OCI-LY1 (cell line): ENCODE measurements at regions not wholly inside any gene's neighbourhood (a gene's known extent, or its start where the extent isn't known, plus 50 kb on each side); places are given as distances from the start of the nearest gene placed in this dataset.

Source experiments
- H2AFZ ChIP-seq: fragments of 200-600 bp; sonication (generic), shearing (Covaris generic); 2 replicates; pipeline ENCODE4 v1.6.0; 2014; ENCODE audit warnings: antibody characterized with exemption, mild to moderate bottlenecking, low read length
- H3F3A ChIP-seq: fragments of 200-600 bp; sonication (generic), shearing (Covaris generic); 2 replicates; pipeline ENCODE4 v1.6.0; 2014; ENCODE audit warnings: mild to moderate bottlenecking, antibody characterized with exemption, low read length, moderate library complexity; ENCODE audit not compliant: insufficient read depth
- H3K27ac ChIP-seq: fragments of 200-600 bp; sonication (generic); 2 replicates; pipeline ENCODE4 v1.5.1; 2014; ENCODE audit warnings: low read length, mixed run types, mild to moderate bottlenecking, low read depth; ENCODE audit not compliant: poor library complexity, severe bottlenecking
- H3K27me3 ChIP-seq: fragments of 200-600 bp; sonication (generic); 2 replicates; pipeline ENCODE4 v1.6.0; 2014; ENCODE audit warnings: antibody characterized with exemption, mild to moderate bottlenecking, low read length, moderate library complexity; ENCODE audit not compliant: insufficient read depth
- H3K36me3 ChIP-seq: fragments of 200-600 bp; sonication (generic); 2 replicates; pipeline ENCODE4 v1.6.1; 2014; ENCODE audit warnings: mild to moderate bottlenecking, antibody characterized with exemption, low read length, moderate library complexity, mixed read lengths; ENCODE audit not compliant: insufficient read depth
- H3K4me1 ChIP-seq: fragments of 200-600 bp; sonication (generic); 2 replicates; pipeline ENCODE4 v1.5.1; 2014; ENCODE audit warnings: mild to moderate bottlenecking, low read length, moderate library complexity; ENCODE audit not compliant: insufficient read depth, severe bottlenecking
- H3K4me2 ChIP-seq: fragments of 200-600 bp; sonication (generic), shearing (Covaris generic); 2 replicates; pipeline ENCODE4 v1.6.1; 2014; ENCODE audit warnings: low read length
- H3K4me3 ChIP-seq: fragments of 200-600 bp; sonication (generic); 2 replicates; pipeline ENCODE4 v1.5.1; 2014; ENCODE audit warnings: low read length, low read depth, mild to moderate bottlenecking, mixed read lengths; ENCODE audit not compliant: poor library complexity, severe bottlenecking
- H3K79me2 ChIP-seq: fragments of 200-600 bp; shearing (Covaris generic); 2 replicates; pipeline ENCODE4 v1.6.1; 2016; ENCODE audit warnings: mixed run types, low read length, mixed read lengths; ENCODE audit not compliant: insufficient read depth
- H3K9ac ChIP-seq: fragments of 200-600 bp; sonication (generic), shearing (Covaris generic); 2 replicates; pipeline ENCODE4 v1.6.1; 2014; ENCODE audit warnings: mild to moderate bottlenecking, low read length, mixed read lengths
- H3K9me2 ChIP-seq: fragments of 200-600 bp; sonication (generic), shearing (Covaris generic); 2 replicates; pipeline ENCODE4 v1.6.1; 2014; ENCODE audit warnings: low read depth, mild to moderate bottlenecking, low read length, mixed read lengths
- H3K9me3 ChIP-seq: fragments of 200-600 bp; shearing (Covaris generic); 2 replicates; pipeline ENCODE4 v1.6.1; 2014; ENCODE audit warnings: low read length, mixed read lengths
- H4K20me1 ChIP-seq: fragments of 200-600 bp; sonication (generic), shearing (Covaris generic); 2 replicates; pipeline ENCODE4 v1.6.0; 2016; ENCODE audit warnings: mild to moderate bottlenecking, low read length; ENCODE audit not compliant: insufficient read depth
- EZH2 ChIP-seq: fragments of 200-600 bp; sonication (generic), shearing (Covaris generic); IDR thresholded peaks from 2 replicates; pipeline ENCODE4 v1.8.0; 2017; ENCODE audit warnings: borderline replicate concordance, mixed run types, mild to moderate bottlenecking, antibody characterized with exemption, low read length, moderate library complexity, mixed read lengths
- TF ChIP-seq, protein P1 (sequence below): fragments of 200-600 bp; sonication (generic), shearing (Covaris generic); IDR thresholded peaks from 2 replicates; pipeline ENCODE4 v1.5.1; 2017; ENCODE audit warnings: mild to moderate bottlenecking, antibody characterized with exemption, low read length, moderate library complexity, mixed read lengths

- H3K4me1 ChIP-seq, result no peaks in the 10 kb centered on the region
- H3K79me2 ChIP-seq, result no peaks in the 10 kb centered on the region
- no peaks in the 10 kb centered on the region for H3K9me3 ChIP-seq
- no peak overlapping the region for H3K27ac ChIP-seq
- H3K4me3 ChIP-seq, result no peak overlapping the region
- no peak overlapping the region for H3K9ac ChIP-seq
- no peaks in the 10 kb centered on the region for H3K9me2 ChIP-seq
- H3K27me3 ChIP-seq, result no peaks in the 10 kb centered on the region; the same call in 1 of the 2 replicates
- H4K20me1 ChIP-seq, result no peaks in the 10 kb centered on the region
- H3F3A ChIP-seq, result no peaks in the 10 kb centered on the region
- no peaks in the 10 kb centered on the region for H3K36me3 ChIP-seq
- no peak for TF ChIP-seq EZH2
- TF ChIP-seq, protein P1, sequence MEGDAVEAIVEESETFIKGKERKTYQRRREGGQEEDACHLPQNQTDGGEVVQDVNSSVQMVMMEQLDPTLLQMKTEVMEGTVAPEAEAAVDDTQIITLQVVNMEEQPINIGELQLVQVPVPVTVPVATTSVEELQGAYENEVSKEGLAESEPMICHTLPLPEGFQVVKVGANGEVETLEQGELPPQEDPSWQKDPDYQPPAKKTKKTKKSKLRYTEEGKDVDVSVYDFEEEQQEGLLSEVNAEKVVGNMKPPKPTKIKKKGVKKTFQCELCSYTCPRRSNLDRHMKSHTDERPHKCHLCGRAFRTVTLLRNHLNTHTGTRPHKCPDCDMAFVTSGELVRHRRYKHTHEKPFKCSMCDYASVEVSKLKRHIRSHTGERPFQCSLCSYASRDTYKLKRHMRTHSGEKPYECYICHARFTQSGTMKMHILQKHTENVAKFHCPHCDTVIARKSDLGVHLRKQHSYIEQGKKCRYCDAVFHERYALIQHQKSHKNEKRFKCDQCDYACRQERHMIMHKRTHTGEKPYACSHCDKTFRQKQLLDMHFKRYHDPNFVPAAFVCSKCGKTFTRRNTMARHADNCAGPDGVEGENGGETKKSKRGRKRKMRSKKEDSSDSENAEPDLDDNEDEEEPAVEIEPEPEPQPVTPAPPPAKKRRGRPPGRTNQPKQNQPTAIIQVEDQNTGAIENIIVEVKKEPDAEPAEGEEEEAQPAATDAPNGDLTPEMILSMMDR, result no peak
- no peak overlapping the region for H2AFZ ChIP-seq
- no peak overlapping the region for H3K4me2 ChIP-seq
Measured at GRCh38 chr16:80380514-80380913, 160.3 kb upstream of the DYNLRB2 start.

GRCh38 chr16:80377096-80377956 lies 163.5 kb upstream of the DYNLRB2 start:
- Histone ChIP-seq H3K27me3 (no peaks in the 10 kb centered on the region; the same call in 1 of the 2 replicates), H3K4me1 (no peaks in the 10 kb centered on the region), H3K9ac (no peak overlapping the region), H3K79me2 (no peaks in the 10 kb centered on the region), H3K9me2 (no peaks in the 10 kb centered on the region), H3K9me3 (no peaks in the 10 kb centered on the region), H4K20me1 (no peaks in the 10 kb centered on the region), H2AFZ (no peak overlapping the region), H3K4me3 (no peak overlapping the region), H3K36me3 (no peaks in the 10 kb centered on the region), H3K27ac (no peak overlapping the region), H3F3A (no peaks in the 10 kb centered on the region), H3K4me2 (no peak overlapping the region)
- TF ChIP-seq, protein P1, result no peak
- TF ChIP-seq EZH2, result no peak

GRCh38 chr16:80375973-80376372 lies 164.8 kb upstream of the DYNLRB2 start:
- Histone ChIP-seq H3K36me3 (no peaks in the 10 kb centered on the region), H3K4me3 (no peak overlapping the region), H3K9me3 (no peaks in the 10 kb centered on the region), H3K9ac (no peak overlapping the region), H4K20me1 (no peaks in the 10 kb centered on the region), H3K27ac (no peak overlapping the region), H3K79me2 (no peaks in the 10 kb centered on the region), H3K4me1 (no peaks in the 10 kb centered on the region), H3F3A (no peaks in the 10 kb centered on the region), H3K4me2 (no peak overlapping the region), H3K27me3 (no peaks in the 10 kb centered on the region; the same call in 1 of the 2 replicates), H3K9me2 (no peaks in the 10 kb centered on the region), H2AFZ (no peak overlapping the region)
- TF ChIP-seq, protein P1, result no peak
- TF ChIP-seq EZH2, result no peak
